ENCODE measurements at regions not wholly inside any gene's neighbourhood (a gene's known extent, or its start where the extent isn't known, plus 50 kb on each side); places are given as distances from the start of the nearest gene placed in this dataset.

- no peaks in the 10 kb centered on the region for H3K27me3 ChIP-seq (ENCODE audit: insufficient read depth, poor library complexity, severe bottlenecking)
- TF ChIP-seq POLR2AphosphoS5 (IDR thresholded peaks at IDR 0.05; ENCODE audit: low read depth) (no peak), GABPA (IDR thresholded peaks at IDR 0.05; ENCODE audit: low read depth) (no peak), CTCF (IDR thresholded peaks at IDR 0.05; ENCODE audit: insufficient read depth, low read length) (no peak), REST (IDR thresholded peaks at IDR 0.05; ENCODE audit: insufficient replicate concordance, low read depth) (no peak), SPI1 (IDR thresholded peaks at IDR 0.05; ENCODE audit: borderline replicate concordance, low read depth) (no peak)
- no peak for DNase-seq (ENCODE audit: low read depth in 1 of 2, low spot score in 1 of 2)
- no peak overlapping the region for H3K4me3 ChIP-seq (replicated peaks; ENCODE audit: insufficient read depth, low read length)
- H3K27ac ChIP-seq (replicated peaks), result no peak overlapping the region
Measured at GRCh38 chr13:81020010-81020409, 679.1 kb upstream of the SPRY2 start.

- TF ChIP-seq SPI1 (IDR thresholded peaks at IDR 0.05; ENCODE audit: borderline replicate concordance, low read depth) (no peak), POLR2AphosphoS5 (IDR thresholded peaks at IDR 0.05; ENCODE audit: low read depth) (no peak), CTCF (IDR thresholded peaks at IDR 0.05; ENCODE audit: insufficient read depth, low read length) (no peak), REST (IDR thresholded peaks at IDR 0.05; ENCODE audit: insufficient replicate concordance, low read depth) (no peak), GABPA (IDR thresholded peaks at IDR 0.05; ENCODE audit: low read depth) (no peak)
- Histone ChIP-seq H3K27me3 (ENCODE audit: insufficient read depth, poor library complexity, severe bottlenecking) (no peaks in the 10 kb centered on the region), H3K27ac (replicated peaks) (no peak overlapping the region), H3K4me3 (replicated peaks; ENCODE audit: insufficient read depth, low read length) (no peak overlapping the region)
- no peak for DNase-seq (ENCODE audit: low read depth in 1 of 2, low spot score in 1 of 2)
Measured at GRCh38 chr13:81018936-81019335, 678.0 kb upstream of the SPRY2 start.

GRCh38 chr13:81017513-81018152 is 676.7 kb upstream of the SPRY2 start:
- Histone ChIP-seq H3K27ac (replicated peaks) (no peak overlapping the region), H3K4me3 (replicated peaks; ENCODE audit: insufficient read depth, low read length) (no peak overlapping the region), H3K27me3 (ENCODE audit: insufficient read depth, poor library complexity, severe bottlenecking) (no peaks in the 10 kb centered on the region)
- peak in 1 of 2 experiments; percentile 1 for DNase-seq (ENCODE audit: low read depth in 1 of 2, low spot score in 1 of 2)
- TF ChIP-seq GABPA (IDR thresholded peaks at IDR 0.05; ENCODE audit: low read depth) (no peak), REST (IDR thresholded peaks at IDR 0.05; ENCODE audit: insufficient replicate concordance, low read depth) (no peak), SPI1 (IDR thresholded peaks at IDR 0.05; ENCODE audit: borderline replicate concordance, low read depth) (no peak), CTCF (IDR thresholded peaks at IDR 0.05; ENCODE audit: insufficient read depth, low read length) (no peak), POLR2AphosphoS5 (IDR thresholded peaks at IDR 0.05; ENCODE audit: low read depth) (no peak)

Measured in HL-60 (cell line).